Prostate gland (tissue), 2 donors: ENCODE measurements at regions not wholly inside any gene's neighbourhood (a gene's known extent, or its start where the extent isn't known, plus 50 kb on each side); places are given as distances from the start of the nearest gene placed in this dataset.
"Not testable (repeated sequence)": the region's sequence is repeated elsewhere in the genome, so short reads cannot be mapped to it uniquely, and the experiment has no call there.

Experiments
- DNase-seq: peaks from one replicate; pipeline ENCODE4 v3.0.0-alpha.2; 2019; ENCODE audit warnings: low spot score
- H3K27ac ChIP-seq, 2 donors: fragments of 200-600 bp; sonication (generic); 2 replicates each; pipeline ENCODE4 v1.5.1; 2017 to 2019
- H3K27me3 ChIP-seq: fragments of 200-600 bp; sonication (generic); replicated peaks from 2 replicates; pipeline ENCODE4 v1.5.1; 2019; ENCODE audit not compliant: insufficient read depth
- H3K36me3 ChIP-seq, 2 donors: fragments of 200-600 bp; sonication (generic); 1 replicate in 1 of 2; 2 replicates in 1 of 2; pipeline versions ENCODE4 v1.5.1 to v1.8.1; 2017 to 2019
- H3K4me1 ChIP-seq: fragments of 200-600 bp; sonication (generic); replicated peaks from 2 replicates; pipeline ENCODE4 v1.5.1; 2019
- H3K4me3 ChIP-seq, 2 donors: fragments of 200-600 bp; sonication (generic); 2 replicates each; pipeline ENCODE4 v1.5.1; 2017 to 2019
- H3K9me3 ChIP-seq: fragments of 200-600 bp; sonication (generic); 2 replicates; pipeline ENCODE4 v1.5.1; 2017
- CTCF ChIP-seq, 4 experiments: fragments of 200-600 bp in 2 of 4; fragments of 450-650 bp in 2 of 4; sonication (generic) in 2 of 4; IDR thresholded peaks; 1 replicate in 3 of 4; 2 replicates in 1 of 4; pipeline ENCODE4 v1.5.1; 2016 to 2019; ENCODE audit warnings: antibody characterized with exemption in 4 of 4, mild to moderate bottlenecking in 2 of 4, moderate library complexity in 2 of 4
- POLR2A ChIP-seq: fragments of 450-650 bp; IDR thresholded peaks from one replicate; pipeline ENCODE4 v1.6.1; 2016; ENCODE audit warnings: antibody characterized with exemption, mild to moderate bottlenecking
- POLR2AphosphoS5 ChIP-seq: sonication (generic); formaldehyde crosslinking; IDR thresholded peaks from one replicate; pipeline ENCODE4 v1.6.1; 2017; ENCODE audit warnings: antibody characterized with exemption
- WGBS: methylation state at CpG from one replicate; pipeline ENCODE4 v1.1.5; 2018; 5-methylcytosine and 5-hydroxymethylcytosine counted together
- intact Hi-C: fragments of 100-400 bp; cut with DNase I; formaldehyde crosslinking; loops from one replicate; pipeline ENCODE4 v1.14.2; 2022

- DNase-seq, result no peak
- intact Hi-C loops, result no loop called here
- TF ChIP-seq POLR2AphosphoS5, result no peak
- TF ChIP-seq CTCF (IDR thresholded peaks at IDR 0.05), result no peak
- no peaks in the 10 kb centered on the region for H3K9me3 ChIP-seq
- WGBS, result 8% methylated on average over 1 of the region's 1 CpG
- H3K36me3 ChIP-seq, result no peaks in the 10 kb centered on the region
- H3K27ac ChIP-seq, result no peak overlapping the region
- no peaks in the 10 kb centered on the region for H3K4me1 ChIP-seq
- H3K27me3 ChIP-seq, result no peaks in the 10 kb centered on the region
- H3K4me3 ChIP-seq, result no peak overlapping the region
Measured at GRCh38 chr1:14404862-14405301, 193.6 kb upstream of the KAZN start.

GRCh38 chr1:14412235-14412634 is 186.2 kb upstream of the KAZN start:
- H3K4me3 ChIP-seq, result no peak overlapping the region
- no peak for DNase-seq
- H3K27ac ChIP-seq, result no peak overlapping the region
- intact Hi-C loops, result no loop called here
- no peaks in the 10 kb centered on the region for H3K27me3 ChIP-seq
- H3K4me1 ChIP-seq, result no peaks in the 10 kb centered on the region
- no peaks in the 10 kb centered on the region for H3K36me3 ChIP-seq
- H3K9me3 ChIP-seq, result no peaks in the 10 kb centered on the region
- TF ChIP-seq CTCF (IDR thresholded peaks at IDR 0.05), result no peak
- TF ChIP-seq POLR2AphosphoS5, result no peak
- TF ChIP-seq POLR2A, result no peak

- no peak for TF ChIP-seq POLR2A
- no peak for TF ChIP-seq CTCF (IDR thresholded peaks at IDR 0.05)
- no peak for TF ChIP-seq POLR2AphosphoS5
- 46% methylated on average over 5 of the region's 5 CpGs for WGBS
- no peak for DNase-seq
- no peak overlapping the region for H3K4me3 ChIP-seq
- H3K4me1 ChIP-seq, result no peaks in the 10 kb centered on the region
- no peaks in the 10 kb centered on the region for H3K9me3 ChIP-seq
- no peaks in the 10 kb centered on the region for H3K36me3 ChIP-seq
- no peak overlapping the region for H3K27ac ChIP-seq
- no peaks in the 10 kb centered on the region for H3K27me3 ChIP-seq
- intact Hi-C loops, result no loop called here
Measured at GRCh38 chr1:14413819-14414490, 184.5 kb upstream of the KAZN start.

GRCh38 chr1:14415396-14415795 is 183.1 kb upstream of the KAZN start:
- no peak for DNase-seq
- no peaks in the 10 kb centered on the region for H3K36me3 ChIP-seq
- no peaks in the 10 kb centered on the region for H3K4me1 ChIP-seq
- intact Hi-C loops, result no loop called here
- TF ChIP-seq POLR2AphosphoS5, result no peak
- peak in 1 of 4 experiments; percentile 32 for TF ChIP-seq CTCF (IDR thresholded peaks at IDR 0.05)
- no peak overlapping the region for H3K4me3 ChIP-seq
- H3K27ac ChIP-seq, result no peak overlapping the region
- no peaks in the 10 kb centered on the region for H3K27me3 ChIP-seq
- WGBS, result 64% methylated on average over 3 of the region's 3 CpGs
- no peaks in the 10 kb centered on the region for H3K9me3 ChIP-seq

- H3K27me3 ChIP-seq, intact Hi-C loops, H3K36me3 ChIP-seq, DNase-seq, H3K4me3 ChIP-seq, H3K4me1 ChIP-seq, H3K9me3 ChIP-seq, H3K27ac ChIP-seq: not testable (repeated sequence)
- WGBS, result 99% methylated on average over 15 of the region's 15 CpGs
Measured at GRCh38 chr1:14419778-14420218, 178.7 kb upstream of the KAZN start.
